DLD1 (cell line): ENCODE measurements at regions not wholly inside any gene's neighbourhood (a gene's known extent, or its start where the extent isn't known, plus 50 kb on each side); places are given as distances from the start of the nearest gene placed in this dataset.

Source experiments
- in situ Hi-C: cut with HindIII; loops from 2 replicates; pipeline ENCODE4 v1.10.0; 2017; ENCODE audit warnings: low sequenced_read_pairs

GRCh38 chr2:188848887-188849435, 125.2 kb upstream of the COL3A1 start:
- in situ Hi-C loops: no loop called here

- in situ Hi-C loops: no loop called here
Observed at GRCh38 chr2:188850786-188851185, 123.4 kb upstream of the COL3A1 start.

- in situ Hi-C loops: no loop called here
Observed at GRCh38 chr2:188851311-188851710, 122.9 kb upstream of the COL3A1 start.

GRCh38 chr2:188851826-188852225, 122.3 kb upstream of the COL3A1 start:
- in situ Hi-C loops: no loop called here

GRCh38 chr2:188852772-188853171, 121.4 kb upstream of the COL3A1 start:
- in situ Hi-C loops: no loop called here

- in situ Hi-C loops: no loop called here
Observed at GRCh38 chr2:188853307-188853706, 120.9 kb upstream of the COL3A1 start.

GRCh38 chr2:188865681-188866080, 108.5 kb upstream of the COL3A1 start:
- in situ Hi-C loops: no loop called here

- in situ Hi-C loops: no loop called here
Observed at GRCh38 chr2:188869550-188869949, 104.6 kb upstream of the COL3A1 start.

GRCh38 chr2:188870289-188870688, 103.9 kb upstream of the COL3A1 start:
- in situ Hi-C loops: no loop called here

GRCh38 chr2:188875104-188875503, 99.1 kb upstream of the COL3A1 start:
- in situ Hi-C loops: no loop called here

GRCh38 chr2:188878716-188879115, 95.5 kb upstream of the COL3A1 start:
- in situ Hi-C loops: no loop called here

GRCh38 chr2:188880740-188881139, 93.4 kb upstream of the COL3A1 start:
- in situ Hi-C loops: no loop called here

GRCh38 chr2:188881434-188881833, 92.7 kb upstream of the COL3A1 start:
- in situ Hi-C loops: no loop called here

- in situ Hi-C loops: no loop called here
Observed at GRCh38 chr2:188884046-188884445, 90.1 kb upstream of the COL3A1 start.

GRCh38 chr2:188884517-188884916, 89.7 kb upstream of the COL3A1 start:
- in situ Hi-C loops: no loop called here

- in situ Hi-C loops: no loop called here
Observed at GRCh38 chr2:188889187-188889586, 85.0 kb upstream of the COL3A1 start.

- in situ Hi-C loops: no loop called here
Observed at GRCh38 chr2:188890755-188891154, 83.4 kb upstream of the COL3A1 start.

- in situ Hi-C loops: no loop called here
Observed at GRCh38 chr2:188892636-188893035, 81.5 kb upstream of the COL3A1 start.

GRCh38 chr2:188893972-188894371, 80.2 kb upstream of the COL3A1 start:
- in situ Hi-C loops: no loop called here

GRCh38 chr2:188894979-188895378, 79.2 kb upstream of the COL3A1 start:
- in situ Hi-C loops: no loop called here

GRCh38 chr2:188897096-188897495, 77.1 kb upstream of the COL3A1 start:
- in situ Hi-C loops: no loop called here

GRCh38 chr2:188898261-188898660, 75.9 kb upstream of the COL3A1 start:
- in situ Hi-C loops: no loop called here

- in situ Hi-C loops: no loop called here
Observed at GRCh38 chr2:188902901-188903491, 71.2 kb upstream of the COL3A1 start.
